Activated naive CD4-positive, alpha-beta T cell treated with anti-CD3 and anti-CD28 coated beads for 36 hours (primary cell): ENCODE measurements at regions not wholly inside any gene's neighbourhood (a gene's known extent, or its start where the extent isn't known, plus 50 kb on each side); places are given as distances from the start of the nearest gene placed in this dataset.
"Not testable (repeated sequence)": the region's sequence is repeated elsewhere in the genome, so short reads cannot be mapped to it uniquely, and the experiment has no call there.

ENCODE experiments used
- CTCF ChIA-PET: fragments of 350-600 bp; sonication (Branson Sonifier 250); formaldehyde crosslinking; loops from one replicate; lab custom pipeline; 2021; ENCODE audit warnings: antibody characterized with exemption; lab: Charles Lee
- DNase-seq: peaks from one replicate; pipeline ENCODE4 v3.0.0-alpha.2; 2020
- H3K27ac Mint-ChIP-seq: one replicate; pipeline ENCODE4 v1.8.0; 2021; ENCODE audit warnings: mild to moderate bottlenecking, mixed read lengths
- H3K27me3 Mint-ChIP-seq: one replicate; pipeline ENCODE4 v1.8.0; 2021; ENCODE audit warnings: low read depth, mixed read lengths
- H3K36me3 Mint-ChIP-seq: one replicate; pipeline ENCODE4 v1.8.0; 2021; ENCODE audit warnings: low read depth, mixed read lengths
- H3K4me1 Mint-ChIP-seq: one replicate; pipeline ENCODE4 v1.8.0; 2021; ENCODE audit warnings: low read depth, mixed read lengths
- H3K4me3 Mint-ChIP-seq: one replicate; pipeline ENCODE4 v1.8.0; 2021; ENCODE audit warnings: mild to moderate bottlenecking, moderate library complexity, mixed read lengths
- H3K9me3 Mint-ChIP-seq: one replicate; pipeline ENCODE4 v1.8.0; 2021; ENCODE audit warnings: mixed read lengths
- intact Hi-C: fragments of 100-400 bp; cut with micrococcal nuclease; formaldehyde crosslinking; loops from one replicate; pipeline ENCODE4 v1.15.1; 2023

DNA sequence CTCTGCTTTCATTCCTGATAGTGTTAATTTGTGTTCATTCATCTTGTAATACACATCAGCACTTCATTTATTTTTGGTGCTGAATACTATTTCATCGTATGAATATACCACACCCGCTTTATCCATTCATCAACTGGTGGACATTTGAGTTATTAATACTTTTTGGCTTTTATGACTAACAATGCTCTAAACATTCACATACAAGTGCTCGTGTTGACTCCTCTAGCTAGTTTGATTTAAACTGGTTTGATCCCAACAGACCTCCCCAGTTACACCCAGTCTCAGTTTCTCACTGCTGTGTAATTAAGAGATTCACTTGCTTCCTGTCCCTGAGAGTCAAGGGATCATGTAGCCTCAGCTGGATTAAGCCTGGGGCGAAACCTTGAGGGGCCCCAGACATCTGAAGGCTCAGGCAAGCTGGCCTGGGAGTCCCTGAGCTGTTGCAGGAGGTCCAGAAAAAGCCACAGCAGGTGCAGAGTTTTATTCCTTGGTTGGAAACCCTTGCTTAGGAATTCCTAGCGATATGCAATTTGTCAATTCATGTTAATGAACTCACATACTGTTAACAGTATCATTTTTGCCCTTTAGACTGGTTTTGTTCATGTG is 52.8 kb upstream of the CLDN24 start:
- Mint-ChIP-seq H3K9me3 (peaks cover 19% of the 10 kb centered on the region), H3K36me3 (no peaks in the 10 kb centered on the region), H3K4me1 (no peaks in the 10 kb centered on the region), H3K4me3 (no peak overlapping the region), H3K27ac (no peak overlapping the region), H3K27me3 (no peaks in the 10 kb centered on the region)
- no peak for DNase-seq
- intact Hi-C loops = no loop called here
- CTCF ChIA-PET = interaction anchor here (0.5 to 1.0 kb wide), 2 partner anchors 32 to 223 kb away, joined by 3 read pairs; no protein-coding TSS in a partner anchor

GRCh38 chr4:183376381-183376780 is 54.2 kb upstream of the CLDN24 start:
- CTCF ChIA-PET = no interaction called here
- no peak overlapping the region for H3K4me3 Mint-ChIP-seq
- H3K36me3 Mint-ChIP-seq = no peaks in the 10 kb centered on the region
- H3K9me3 Mint-ChIP-seq = peaks cover 19% of the 10 kb centered on the region
- intact Hi-C loops = no loop called here
- no peaks in the 10 kb centered on the region for H3K27me3 Mint-ChIP-seq
- no peak overlapping the region for H3K27ac Mint-ChIP-seq
- no peak for DNase-seq
- no peaks in the 10 kb centered on the region for H3K4me1 Mint-ChIP-seq

- CTCF ChIA-PET = no interaction called here
- Mint-ChIP-seq H3K27ac (no peak overlapping the region), H3K4me3 (no peak overlapping the region), H3K9me3 (peaks cover 17% of the 10 kb centered on the region), H3K4me1 (no peaks in the 10 kb centered on the region), H3K27me3 (no peaks in the 10 kb centered on the region), H3K36me3 (no peaks in the 10 kb centered on the region)
- intact Hi-C loops = no loop called here
- no peak for DNase-seq
Measured at GRCh38 chr4:183377491-183377890, 55.3 kb upstream of the CLDN24 start.

- CTCF ChIA-PET = interaction anchor here (1.2 kb wide), 1 partner anchor 123 kb away, joined by 5 read pairs; no protein-coding TSS in a partner anchor
- intact Hi-C loops, DNase-seq, H3K4me3 Mint-ChIP-seq, H3K27me3 Mint-ChIP-seq, H3K36me3 Mint-ChIP-seq, H3K4me1 Mint-ChIP-seq, H3K27ac Mint-ChIP-seq: not testable (repeated sequence)
- peaks cover 16% of the 10 kb centered on the region for H3K9me3 Mint-ChIP-seq
Measured at GRCh38 chr4:183378347-183378746, 56.1 kb upstream of the CLDN24 start.

DNA sequence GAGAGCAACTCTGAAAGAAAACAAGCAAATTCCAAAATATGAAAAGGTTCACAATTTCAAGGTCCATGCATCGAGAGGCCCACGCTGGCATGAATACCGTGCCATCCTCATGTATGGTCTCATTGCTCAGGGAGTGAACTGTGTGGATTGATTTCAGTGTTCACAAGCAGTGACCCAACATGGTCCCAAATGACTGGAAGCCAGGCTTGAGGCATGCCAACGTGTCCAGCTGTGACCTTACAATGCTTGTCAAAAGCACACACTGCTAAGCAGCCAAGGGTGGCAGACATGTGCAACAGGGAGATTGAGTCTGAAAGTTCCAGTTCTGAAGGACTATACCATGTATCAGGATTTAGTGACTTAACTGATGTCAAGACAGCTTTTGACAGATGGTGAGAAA is 58.7 kb upstream of the CLDN24 start:
- Mint-ChIP-seq H3K4me1 (no peaks in the 10 kb centered on the region), H3K27ac (no peak overlapping the region), H3K4me3 (no peak overlapping the region), H3K36me3 (peaks cover 1% of the 10 kb centered on the region), H3K27me3 (no peaks in the 10 kb centered on the region), H3K9me3 (peaks cover 12% of the 10 kb centered on the region)
- CTCF ChIA-PET = interaction anchor here (0.6 kb wide), 1 partner anchor 94 kb away, joined by 5 read pairs; no protein-coding TSS in a partner anchor
- intact Hi-C loops = no loop called here
- no peak for DNase-seq

DNA sequence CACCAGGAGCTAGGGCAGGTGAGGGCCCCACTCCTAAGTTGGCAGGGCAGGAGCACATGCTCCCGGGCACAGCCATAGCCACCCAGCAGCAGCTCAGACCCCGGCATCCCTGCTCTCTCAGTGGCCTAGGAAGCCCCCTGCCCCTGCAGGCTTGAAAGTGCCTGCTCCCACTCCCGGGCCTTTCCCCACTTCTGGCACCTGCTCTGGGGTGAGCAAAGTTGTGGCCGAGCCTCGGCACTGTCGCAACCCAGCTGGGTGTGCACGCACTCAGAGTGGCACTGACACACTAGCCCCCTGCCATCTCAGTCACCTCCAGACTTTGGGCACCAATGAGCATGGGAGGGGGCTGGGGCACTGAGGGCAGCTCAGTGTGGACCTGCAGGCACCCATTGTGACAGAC is 60.8 kb upstream of the CDKN2AIP start:
- H3K27me3 Mint-ChIP-seq = no peaks in the 10 kb centered on the region
- no peak for DNase-seq
- peaks cover 1% of the 10 kb centered on the region for H3K36me3 Mint-ChIP-seq
- H3K4me3 Mint-ChIP-seq = no peak overlapping the region
- CTCF ChIA-PET = no interaction called here
- peaks cover 4% of the 10 kb centered on the region for H3K9me3 Mint-ChIP-seq
- no peak overlapping the region for H3K27ac Mint-ChIP-seq
- intact Hi-C loops = no loop called here
- H3K4me1 Mint-ChIP-seq = no peaks in the 10 kb centered on the region

DNA sequence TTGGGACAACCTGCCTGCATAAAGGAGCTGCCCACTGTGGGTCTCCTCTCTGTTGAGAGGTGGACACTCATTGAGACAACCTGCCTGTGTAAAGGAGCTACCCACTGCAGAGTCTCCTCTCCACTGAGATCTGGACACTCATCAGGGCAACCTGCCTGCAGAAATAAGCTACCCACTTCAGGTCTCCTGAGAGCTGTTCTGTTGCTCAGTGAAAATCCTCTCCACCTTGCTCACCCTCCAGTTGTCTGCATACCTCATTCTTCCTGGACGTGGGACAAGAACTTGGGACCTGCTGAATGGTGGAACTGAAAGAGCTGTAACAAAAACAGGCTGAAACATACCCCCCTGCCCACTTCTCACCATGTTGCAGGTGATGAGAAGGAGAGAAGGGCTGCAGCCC is 59.9 kb upstream of the CDKN2AIP start:
- Mint-ChIP-seq H3K27me3 (no peaks in the 10 kb centered on the region), H3K27ac (no peak overlapping the region), H3K9me3 (no peaks in the 10 kb centered on the region), H3K36me3 (peaks cover 1% of the 10 kb centered on the region), H3K4me1 (no peaks in the 10 kb centered on the region), H3K4me3 (no peak overlapping the region)
- CTCF ChIA-PET = interaction anchor here (0.7 kb wide), 1 partner anchor 433 kb away, joined by 3 read pairs; no protein-coding TSS in a partner anchor
- intact Hi-C loops = no loop called here
- DNase-seq = no peak

DNA sequence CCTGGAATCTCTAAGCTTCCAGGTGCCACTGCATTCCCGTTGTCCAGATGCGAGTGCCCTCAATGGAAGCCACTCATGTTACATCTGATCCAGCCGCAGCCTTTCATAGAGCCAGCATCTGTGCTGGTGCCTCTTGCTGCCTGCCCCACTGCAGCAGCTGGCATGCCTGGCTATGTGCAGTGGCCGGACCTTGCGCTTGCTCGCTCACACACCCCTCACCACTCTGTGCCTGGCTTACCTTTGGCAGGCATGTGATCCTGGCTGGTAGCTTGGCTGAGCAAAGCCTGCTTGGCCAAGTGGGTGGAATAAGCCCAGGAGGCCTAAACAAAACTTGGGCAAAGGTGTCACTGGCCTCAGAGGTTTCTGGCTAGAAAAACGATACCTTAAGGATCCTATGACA is 59.5 kb upstream of the CDKN2AIP start:
- no peak overlapping the region for H3K4me3 Mint-ChIP-seq
- no peaks in the 10 kb centered on the region for H3K4me1 Mint-ChIP-seq
- intact Hi-C loops = no loop called here
- H3K9me3 Mint-ChIP-seq = no peaks in the 10 kb centered on the region
- no peak overlapping the region for H3K27ac Mint-ChIP-seq
- CTCF ChIA-PET = interaction anchor here (0.5 to 0.7 kb wide), 3 partner anchors 22 to 432 kb away, joined by 3 to 6 read pairs (median 3); no protein-coding TSS in a partner anchor
- no peaks in the 10 kb centered on the region for H3K27me3 Mint-ChIP-seq
- peaks cover 1% of the 10 kb centered on the region for H3K36me3 Mint-ChIP-seq
- DNase-seq = no peak

DNA sequence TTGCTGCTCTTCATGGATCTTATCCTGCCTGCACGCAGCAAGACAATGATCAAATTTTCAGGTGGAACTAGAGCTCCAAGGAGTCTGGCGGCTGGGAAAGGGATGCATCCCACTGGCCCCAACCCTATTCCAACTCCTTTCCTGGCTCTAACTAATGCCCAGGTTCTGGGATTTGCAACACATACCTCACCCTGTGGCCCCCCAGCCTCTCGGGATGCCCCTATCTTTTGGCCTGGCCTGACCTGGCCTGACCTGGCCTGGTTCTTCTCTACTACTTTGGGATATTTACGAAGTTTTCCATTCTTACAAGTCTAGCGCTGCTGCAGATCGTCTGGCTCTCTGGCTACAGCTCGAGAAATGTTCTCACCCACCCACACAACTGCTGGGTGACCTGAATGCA is 56.4 kb upstream of the CDKN2AIP start:
- Mint-ChIP-seq H3K27ac (no peak overlapping the region), H3K36me3 (peaks cover 1% of the 10 kb centered on the region), H3K9me3 (no peaks in the 10 kb centered on the region), H3K4me3 (no peak overlapping the region), H3K4me1 (peaks cover 9% of the 10 kb centered on the region), H3K27me3 (no peaks in the 10 kb centered on the region)
- intact Hi-C loops = no loop called here
- CTCF ChIA-PET = no interaction called here
- DNase-seq = no peak

DNA sequence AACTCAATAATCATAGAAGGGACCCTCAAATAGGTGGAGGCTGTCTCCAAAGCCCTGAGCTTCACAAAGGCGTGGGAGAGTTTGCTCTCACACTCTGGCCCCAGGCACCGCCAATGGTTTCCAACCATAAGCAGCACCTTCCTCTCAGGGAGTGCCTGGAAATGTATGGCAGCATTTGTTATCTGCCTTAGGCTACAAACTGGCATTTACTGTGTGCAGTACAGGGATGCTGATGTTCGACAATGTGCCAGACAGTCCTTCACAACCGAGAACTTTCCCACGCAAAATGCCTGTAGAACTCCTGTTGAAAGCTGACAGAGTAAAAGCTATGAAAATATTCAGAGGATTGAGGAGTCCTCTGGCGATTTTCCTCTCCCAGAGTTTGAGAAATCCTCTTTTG is 55.7 kb upstream of the CDKN2AIP start:
- intact Hi-C loops = no loop called here
- peaks cover 1% of the 10 kb centered on the region for H3K36me3 Mint-ChIP-seq

DNA sequence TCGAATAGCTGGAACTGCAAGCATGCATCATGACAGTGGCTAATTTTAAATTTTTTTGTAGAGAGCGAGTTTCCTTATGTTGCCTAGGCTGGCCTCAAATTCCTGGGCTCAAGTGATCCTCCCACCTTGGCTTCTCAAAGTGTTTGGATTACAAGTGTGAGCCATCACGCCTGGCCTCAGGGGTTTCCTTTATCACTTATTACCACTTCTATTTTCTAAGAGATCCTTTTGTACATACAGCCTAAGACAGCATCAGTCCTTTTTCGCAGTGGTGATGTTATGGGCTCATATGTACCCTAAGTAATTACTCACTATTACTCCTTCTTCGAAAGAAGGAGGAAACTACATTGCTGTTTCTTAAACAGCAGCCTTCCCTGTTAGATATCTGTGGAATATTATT is 54.1 kb upstream of the CDKN2AIP start:
- CTCF ChIA-PET = no interaction called here

More for the DNA sequence above, 55.7 kb upstream of the CDKN2AIP start:
- Mint-ChIP-seq H3K27me3 (no peaks in the 10 kb centered on the region), H3K4me1 (peaks cover 9% of the 10 kb centered on the region), H3K9me3 (no peaks in the 10 kb centered on the region), H3K27ac (no peak overlapping the region), H3K4me3 (no peak overlapping the region)
- DNase-seq = no peak
- CTCF ChIA-PET = interaction anchor here (0.6 to 0.8 kb wide), 2 partner anchors 26 to 1119 kb away, joined by 3 to 7 read pairs; no protein-coding TSS in a partner anchor

DNA sequence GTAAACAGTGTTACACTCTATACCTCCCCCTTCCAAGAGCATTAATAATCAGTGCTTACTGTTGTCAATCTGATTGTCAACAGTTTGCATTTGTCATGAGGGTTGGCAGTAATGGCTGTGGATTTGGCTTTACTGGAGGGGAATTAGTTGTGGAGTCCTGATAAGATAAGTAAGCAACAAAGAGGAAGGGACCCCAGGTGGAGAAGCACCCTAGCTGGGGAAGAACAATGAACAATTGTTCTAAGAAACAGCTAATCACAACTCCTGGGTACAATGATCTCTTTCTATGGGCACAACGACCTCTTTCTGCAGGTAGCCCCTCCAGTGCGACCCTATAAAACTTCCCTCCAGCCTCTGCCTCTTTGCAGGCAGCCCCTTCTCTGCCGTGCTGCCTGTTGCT is 53.2 kb upstream of the CDKN2AIP start:
- Mint-ChIP-seq H3K4me1 (peaks cover 10% of the 10 kb centered on the region), H3K4me3 (no peak overlapping the region), H3K9me3 (no peaks in the 10 kb centered on the region), H3K27me3 (no peaks in the 10 kb centered on the region), H3K27ac (no peak overlapping the region), H3K36me3 (no peaks in the 10 kb centered on the region)
- CTCF ChIA-PET = no interaction called here
- intact Hi-C loops = loop anchor here (10.0 kb wide), 1 partner anchor 906 kb away; no protein-coding TSS in a partner anchor
- DNase-seq = no peak

More for the DNA sequence above, 54.1 kb upstream of the CDKN2AIP start:
- Mint-ChIP-seq H3K9me3 (no peaks in the 10 kb centered on the region), H3K27ac (no peak overlapping the region), H3K36me3 (peaks cover 1% of the 10 kb centered on the region), H3K4me3 (no peak overlapping the region), H3K4me1 (peaks cover 9% of the 10 kb centered on the region), H3K27me3 (no peaks in the 10 kb centered on the region)
- DNase-seq = no peak
- intact Hi-C loops = loop anchor here (10.0 kb wide), 1 partner anchor 906 kb away; no protein-coding TSS in a partner anchor

DNA sequence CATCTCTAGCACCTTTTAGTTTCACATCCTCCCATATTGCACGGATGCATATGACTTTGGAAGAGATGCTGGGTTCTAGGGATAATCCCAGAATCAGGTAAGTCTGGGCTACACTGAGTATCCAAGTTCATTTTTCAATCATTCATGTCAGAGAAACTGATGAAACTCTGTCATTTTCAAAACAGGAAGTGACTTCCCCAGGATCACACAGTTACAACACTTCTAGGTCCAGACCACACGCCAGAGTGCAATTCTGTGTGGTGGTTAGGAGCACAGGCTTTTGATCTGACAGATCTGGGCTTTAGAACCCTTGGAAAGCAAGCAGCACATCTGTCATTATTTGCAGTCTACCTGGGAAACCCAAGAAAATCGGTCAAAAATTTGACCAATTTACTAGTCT is 52.1 kb upstream of the CDKN2AIP start:
- CTCF ChIA-PET = no interaction called here
- H3K27me3 Mint-ChIP-seq = no peaks in the 10 kb centered on the region
- no peak overlapping the region for H3K27ac Mint-ChIP-seq
- H3K4me1 Mint-ChIP-seq = peaks cover 18% of the 10 kb centered on the region
- no peaks in the 10 kb centered on the region for H3K36me3 Mint-ChIP-seq
- no peaks in the 10 kb centered on the region for H3K9me3 Mint-ChIP-seq
- no peak overlapping the region for H3K4me3 Mint-ChIP-seq
- no peak for DNase-seq
- intact Hi-C loops = loop anchor here (10.0 kb wide), 1 partner anchor 908 kb away; no protein-coding TSS in a partner anchor
